Osteoblast (primary cell): ENCODE measurements at regions not wholly inside any gene's neighbourhood (a gene's known extent, or its start where the extent isn't known, plus 50 kb on each side); places are given as distances from the start of the nearest gene placed in this dataset.

Experiments used
- DNase-seq: peaks from one replicate; pipeline ENCODE4 v3.0.0; 2011; ENCODE audit warnings: low spot score, mixed read lengths; ENCODE audit not compliant: insufficient read length; ENCODE audit errors: missing footprints
- H2AFZ ChIP-seq: 2 replicates; pipeline ENCODE4 v1.6.0; 2011; ENCODE audit warnings: mild to moderate bottlenecking, low read length
- H3K27ac ChIP-seq: 2 replicates; pipeline ENCODE4 v1.5.1; 2011; ENCODE audit warnings: mild to moderate bottlenecking, low read depth, low read length, moderate library complexity
- H3K27me3 ChIP-seq: 2 replicates; pipeline ENCODE4 v1.6.0; 2012; ENCODE audit warnings: mild to moderate bottlenecking, control low read depth, inconsistent platforms, low read length, moderate library complexity; ENCODE audit not compliant: insufficient read depth
- H3K36me3 ChIP-seq: 2 replicates; pipeline ENCODE4 v1.5.1; 2011; ENCODE audit warnings: mild to moderate bottlenecking, low read length, control low read depth, moderate library complexity; ENCODE audit not compliant: insufficient read depth
- H3K4me1 ChIP-seq: 2 replicates; pipeline ENCODE4 v1.5.1; 2011; ENCODE audit warnings: mild to moderate bottlenecking, low read length, control low read depth, moderate library complexity; ENCODE audit not compliant: insufficient read depth
- H3K4me2 ChIP-seq: 2 replicates; pipeline ENCODE4 v1.6.0; 2011; ENCODE audit warnings: mild to moderate bottlenecking, low read length; ENCODE audit not compliant: insufficient read depth
- H3K4me3 ChIP-seq: fragments of 200-600 bp; sonication (generic); 3 replicates; pipeline ENCODE4 v1.5.1; 2012; ENCODE audit warnings: mild to moderate bottlenecking, low read length, inconsistent platforms; ENCODE audit not compliant: insufficient read depth
- H3K79me2 ChIP-seq: 2 replicates; pipeline ENCODE4 v1.6.0; 2012; ENCODE audit warnings: mild to moderate bottlenecking, low read length, control low read depth, inconsistent platforms; ENCODE audit not compliant: insufficient read depth
- H3K9me3 ChIP-seq: 2 replicates; pipeline ENCODE4 v1.5.1; 2011; ENCODE audit warnings: low read depth, low read length, control low read depth
- H4K20me1 ChIP-seq: 2 replicates; pipeline ENCODE4 v1.6.0; 2012; ENCODE audit warnings: mild to moderate bottlenecking, low read length, control low read depth; ENCODE audit not compliant: insufficient read depth
- CTCF ChIP-seq: IDR thresholded peaks from 2 replicates; pipeline ENCODE4 v1.5.1; 2011; ENCODE audit warnings: mild to moderate bottlenecking, low read depth, low read length, moderate library complexity; ENCODE audit errors: extremely low read depth

- Histone ChIP-seq H3K4me1 (no peaks in the 10 kb centered on the region), H3K27me3 (no peaks in the 10 kb centered on the region), H2AFZ (no peak overlapping the region), H3K4me3 (no peak overlapping the region), H3K79me2 (no peaks in the 10 kb centered on the region), H3K9me3 (no peaks in the 10 kb centered on the region), H3K36me3 (no peaks in the 10 kb centered on the region), H4K20me1 (no peaks in the 10 kb centered on the region), H3K27ac (no peak overlapping the region), H3K4me2 (no peak overlapping the region)
- no peak for TF ChIP-seq CTCF
- DNase-seq: no peak
Measured at GRCh38 chr1:69363236-69363635, 204.5 kb upstream of the LRRC7 start.

- Histone ChIP-seq H2AFZ (no peak overlapping the region), H3K27me3 (no peaks in the 10 kb centered on the region), H3K36me3 (no peaks in the 10 kb centered on the region), H3K9me3 (no peaks in the 10 kb centered on the region), H4K20me1 (no peaks in the 10 kb centered on the region), H3K79me2 (no peaks in the 10 kb centered on the region), H3K4me2 (no peak overlapping the region), H3K27ac (no peak overlapping the region), H3K4me1 (no peaks in the 10 kb centered on the region), H3K4me3 (no peak overlapping the region)
- DNase-seq: no peak
- no peak for TF ChIP-seq CTCF
Measured at GRCh38 chr1:69373520-69373919, 194.2 kb upstream of the LRRC7 start.

- H3K27me3 ChIP-seq: no peaks in the 10 kb centered on the region
- H3K79me2 ChIP-seq: no peaks in the 10 kb centered on the region
- no peak for DNase-seq
- H3K4me3 ChIP-seq: no peak overlapping the region
- H3K4me1 ChIP-seq: no peaks in the 10 kb centered on the region
- H2AFZ ChIP-seq: no peak overlapping the region
- H3K9me3 ChIP-seq: no peaks in the 10 kb centered on the region
- H4K20me1 ChIP-seq: no peaks in the 10 kb centered on the region
- no peak for TF ChIP-seq CTCF
- no peaks in the 10 kb centered on the region for H3K36me3 ChIP-seq
- H3K4me2 ChIP-seq: no peak overlapping the region
- H3K27ac ChIP-seq: no peak overlapping the region
Measured at GRCh38 chr1:69376408-69376807, 191.3 kb upstream of the LRRC7 start.

- H3K4me1 ChIP-seq: no peaks in the 10 kb centered on the region
- H3K79me2 ChIP-seq: no peaks in the 10 kb centered on the region
- no peaks in the 10 kb centered on the region for H3K27me3 ChIP-seq
- no peaks in the 10 kb centered on the region for H4K20me1 ChIP-seq
- no peak overlapping the region for H2AFZ ChIP-seq
- DNase-seq: no peak
- H3K4me2 ChIP-seq: no peak overlapping the region
- H3K36me3 ChIP-seq: no peaks in the 10 kb centered on the region
- no peak overlapping the region for H3K27ac ChIP-seq
- H3K9me3 ChIP-seq: no peaks in the 10 kb centered on the region
- no peak overlapping the region for H3K4me3 ChIP-seq
- TF ChIP-seq CTCF: no peak
Measured at GRCh38 chr1:69377507-69377906, 190.2 kb upstream of the LRRC7 start.
